ENCODE measurements at regions not wholly inside any gene's neighbourhood (a gene's known extent, or its start where the extent isn't known, plus 50 kb on each side); places are given as distances from the start of the nearest gene placed in this dataset.

DNA sequence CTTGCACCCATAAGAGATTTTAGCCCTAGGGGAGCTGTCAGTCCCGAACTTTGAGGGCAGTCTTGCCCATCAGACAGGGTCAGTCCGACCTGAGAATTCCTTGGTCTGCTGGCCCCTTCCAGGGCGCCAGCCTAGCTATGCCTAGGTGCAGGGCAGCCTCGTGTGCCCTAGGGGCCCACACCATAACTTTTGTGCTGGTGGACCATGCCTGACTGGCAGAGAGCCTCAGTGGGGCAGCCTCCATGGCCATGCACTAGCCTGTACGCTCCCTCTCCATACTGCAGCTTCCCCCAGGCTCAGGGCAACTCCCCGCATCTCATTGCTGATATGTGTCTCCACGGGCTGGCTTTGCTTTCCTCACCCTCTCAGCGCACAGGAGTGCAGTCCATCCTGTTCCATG, 835.8 kb upstream of the ALCAM start:
- no peak for DNase-seq (ENCODE audit: low read depth in 2 of 3, low spot score in 1 of 3)

- DNase-seq (ENCODE audit: low read depth in 2 of 3, low spot score in 1 of 3): no peak
Measured at GRCh38 chr3:104536715-104537114, 830.0 kb upstream of the ALCAM start.

DNA sequence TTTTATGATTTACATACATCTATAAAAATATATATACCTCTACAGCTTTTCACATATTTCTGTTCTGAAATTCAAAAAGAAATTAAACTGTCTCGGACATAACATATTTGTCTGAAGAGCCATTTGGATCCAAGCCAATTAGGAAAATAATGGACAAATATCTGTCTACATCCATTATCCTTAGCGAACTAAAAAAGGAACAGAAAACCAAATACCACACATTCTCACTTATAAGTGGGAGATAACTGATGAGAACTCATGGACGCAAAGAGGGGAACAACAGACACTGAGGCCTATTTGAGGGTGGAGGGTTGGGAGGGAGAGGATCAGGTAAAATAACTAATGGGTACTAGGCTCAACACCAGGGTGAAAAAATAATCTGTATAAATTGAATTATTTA, 829.4 kb upstream of the ALCAM start:
- no peak for DNase-seq (ENCODE audit: low read depth in 2 of 3, low spot score in 1 of 3)

DNA sequence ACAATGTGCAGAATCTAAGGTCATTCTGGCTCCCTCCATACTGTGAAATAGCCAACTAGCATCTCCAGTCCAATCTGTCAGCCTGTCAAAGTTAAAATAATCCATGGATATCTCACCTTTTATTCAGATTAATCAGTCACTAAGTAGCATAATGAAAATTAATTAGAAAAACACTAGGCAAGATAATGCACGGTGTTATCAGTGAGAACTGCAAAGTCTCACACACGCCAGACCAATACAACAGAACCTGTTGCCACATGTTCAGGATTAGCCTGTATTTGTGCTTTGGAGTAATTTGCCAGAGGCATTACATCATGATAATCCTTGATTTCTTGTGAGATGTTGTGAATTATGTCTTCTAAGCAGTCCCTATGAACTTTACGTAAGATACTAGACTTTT, 820.4 kb upstream of the ALCAM start:
- DNase-seq (ENCODE audit: low read depth in 2 of 3, low spot score in 1 of 3): no peak

- DNase-seq (ENCODE audit: low read depth in 2 of 3, low spot score in 1 of 3): no peak
Measured at GRCh38 chr3:104547031-104547430, 819.7 kb upstream of the ALCAM start.

DNA sequence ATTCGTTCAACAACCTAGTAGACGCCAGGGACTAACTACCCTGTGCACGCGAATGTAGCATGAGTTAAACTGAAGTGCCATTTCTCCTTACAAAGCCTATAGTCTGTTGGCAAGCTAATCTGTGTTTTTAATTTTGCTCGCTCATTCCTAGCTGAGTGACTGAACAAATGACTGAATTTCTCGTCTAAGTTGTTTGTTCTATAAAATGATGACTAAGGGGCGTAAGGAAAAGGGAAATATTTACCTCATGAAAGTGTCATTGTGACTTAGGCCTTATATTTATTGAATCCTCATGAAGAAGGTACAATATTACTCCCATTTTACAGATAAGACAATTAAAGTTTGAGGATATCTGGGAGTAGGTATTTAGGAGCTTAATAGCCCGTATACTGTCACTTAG, 818.3 kb upstream of the ALCAM start:
- no peak for DNase-seq (ENCODE audit: low read depth in 2 of 3, low spot score in 1 of 3)

DNA sequence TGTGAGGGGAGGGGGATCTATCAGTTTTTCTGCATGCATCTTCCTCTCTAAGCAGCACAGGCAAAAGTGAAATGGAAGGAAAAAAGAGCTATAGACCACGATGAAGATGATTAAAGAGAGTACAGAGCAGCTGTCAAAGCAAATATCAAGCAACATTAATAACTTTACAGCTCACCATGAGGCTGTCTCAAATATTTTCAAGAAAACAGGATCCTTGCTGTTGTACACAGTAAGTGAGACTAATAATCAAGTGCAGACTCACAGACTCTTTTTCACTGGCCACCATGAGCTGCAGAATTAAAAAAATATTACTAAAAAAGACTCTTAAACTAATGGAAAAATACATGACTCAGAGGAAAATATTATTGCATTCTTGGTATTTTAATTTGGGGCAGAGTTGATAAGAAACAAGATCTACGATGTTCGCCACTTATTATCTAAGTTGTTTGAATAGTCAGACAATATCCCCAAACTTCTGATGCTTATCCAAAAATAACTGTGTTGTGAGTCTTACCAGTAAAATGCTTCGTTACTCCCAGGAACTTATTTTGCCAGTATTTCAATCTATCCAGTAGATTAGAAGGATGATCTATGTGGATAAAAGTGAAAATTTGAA, 817.5 kb upstream of the ALCAM start:
- DNase-seq (ENCODE audit: low read depth in 2 of 3, low spot score in 1 of 3): no peak

GRCh38 chr3:104553121-104553520, 813.6 kb upstream of the ALCAM start:
- DNase-seq (ENCODE audit: low read depth in 2 of 3, low spot score in 1 of 3): no peak

GRCh38 chr3:104554425-104554824, 812.3 kb upstream of the ALCAM start:
- no peak for DNase-seq (ENCODE audit: low read depth in 2 of 3, low spot score in 1 of 3)

GRCh38 chr3:104555728-104556127, 811.0 kb upstream of the ALCAM start:
- DNase-seq (ENCODE audit: low read depth in 2 of 3, low spot score in 1 of 3): no peak

DNA sequence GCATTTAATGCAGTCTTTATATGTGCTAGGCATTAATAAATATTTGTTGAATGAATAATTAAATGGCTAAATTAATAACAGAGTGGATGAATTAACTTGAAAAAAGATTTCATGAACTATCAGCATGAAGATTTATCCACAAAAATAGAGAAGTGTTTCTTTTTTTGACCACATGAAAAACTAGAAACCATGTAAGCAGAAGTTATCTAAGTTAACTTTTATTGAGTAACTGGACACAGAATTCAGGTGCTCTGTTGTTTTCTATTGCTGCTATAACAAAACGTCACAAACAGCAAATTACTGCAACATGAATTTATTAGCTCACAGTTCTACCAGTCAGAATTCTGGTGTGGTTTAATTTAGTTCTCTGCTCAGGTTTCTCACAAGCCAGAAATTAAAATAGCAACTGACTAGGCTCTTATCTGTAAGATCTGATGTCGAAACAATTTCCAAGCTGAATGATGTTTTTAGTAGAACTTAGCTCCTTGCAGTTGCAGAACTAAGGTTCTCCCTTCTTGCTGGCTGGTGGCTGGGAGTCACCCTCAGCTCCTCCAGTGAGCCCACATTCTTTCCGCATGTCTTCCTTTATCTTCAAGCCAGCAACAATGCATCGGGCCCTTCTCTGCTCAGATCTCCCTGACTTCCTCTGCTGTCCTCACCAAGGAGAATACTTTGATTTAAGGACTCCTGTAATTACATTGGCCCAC, 810.2 kb upstream of the ALCAM start:
- DNase-seq (ENCODE audit: low read depth in 2 of 3, low spot score in 1 of 3): no peak

DNA sequence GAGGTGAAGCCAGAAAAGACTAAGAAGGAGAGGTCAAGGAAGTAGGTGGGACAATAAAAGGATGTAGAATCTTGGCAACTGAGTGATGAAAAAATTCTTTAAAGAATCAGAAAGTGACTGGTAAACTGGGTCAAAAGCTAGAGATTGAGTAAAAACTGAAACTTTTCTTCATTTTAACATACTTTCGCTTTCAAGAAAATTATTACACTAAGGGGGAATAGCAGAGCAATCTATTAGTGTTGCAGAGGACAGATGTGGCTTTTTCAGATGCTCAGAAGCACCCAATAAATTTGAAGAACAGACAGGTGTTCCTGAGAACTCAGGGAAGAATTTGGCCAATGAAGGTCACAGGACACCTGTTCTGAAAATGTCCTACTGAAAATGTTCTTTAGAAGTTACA, 805.4 kb upstream of the ALCAM start:
- DNase-seq (ENCODE audit: low read depth in 2 of 3, low spot score in 1 of 3): no peak

DNA sequence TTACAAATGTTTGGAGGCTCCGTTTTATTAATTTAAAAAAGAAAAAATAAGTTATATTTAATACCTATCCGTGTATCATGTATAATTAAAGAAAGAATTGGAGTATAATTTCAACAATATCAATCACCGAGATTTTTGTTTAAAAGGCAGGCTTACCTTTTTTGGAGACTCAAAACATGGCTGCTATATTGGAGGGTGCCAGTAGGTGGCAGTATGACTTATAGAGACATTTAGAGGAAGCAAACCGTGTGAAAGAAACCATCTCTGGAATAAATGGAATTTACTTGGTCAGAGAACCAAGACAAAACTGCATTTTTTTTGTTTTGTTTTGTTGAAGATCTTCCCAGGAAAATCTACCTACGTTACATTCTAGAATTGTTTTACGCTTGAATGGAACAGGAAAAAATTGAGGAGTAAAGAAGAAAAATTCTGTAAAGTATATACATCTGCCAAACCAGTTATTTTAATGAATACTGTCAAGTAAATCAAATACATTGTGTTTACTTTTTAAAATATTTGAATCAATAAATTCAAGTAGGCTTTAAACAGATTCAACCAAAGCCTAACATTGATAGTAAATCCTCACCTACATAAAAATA, 802.6 kb upstream of the ALCAM start:
- peak; percentile 27 to 64 (median 46) for DNase-seq (ENCODE audit: low read depth in 2 of 3, low spot score in 1 of 3)

DNA sequence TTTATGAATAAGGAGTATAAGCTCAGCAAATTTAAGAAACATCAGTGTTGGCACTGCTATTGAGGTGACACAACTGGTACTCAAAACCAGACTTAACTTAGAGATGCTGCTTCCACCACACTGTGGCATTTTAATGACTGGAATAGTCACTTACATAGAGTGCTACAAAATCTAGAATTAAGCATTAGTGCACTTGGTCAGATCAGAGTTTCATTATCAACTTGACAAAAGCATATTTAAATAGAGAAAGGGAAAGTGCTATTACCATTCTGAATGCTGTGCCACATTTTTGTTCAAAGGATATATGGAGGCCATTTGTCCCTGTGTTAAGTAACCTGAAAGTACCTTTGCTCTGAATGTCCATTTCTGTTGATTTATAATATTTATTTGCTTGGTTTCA, 800.7 kb upstream of the ALCAM start:
- DNase-seq (ENCODE audit: low read depth in 2 of 3, low spot score in 1 of 3): no peak

- DNase-seq (ENCODE audit: low read depth in 2 of 3, low spot score in 1 of 3): no peak
Measured at GRCh38 chr3:104575634-104576033, 791.1 kb upstream of the ALCAM start.

DNA sequence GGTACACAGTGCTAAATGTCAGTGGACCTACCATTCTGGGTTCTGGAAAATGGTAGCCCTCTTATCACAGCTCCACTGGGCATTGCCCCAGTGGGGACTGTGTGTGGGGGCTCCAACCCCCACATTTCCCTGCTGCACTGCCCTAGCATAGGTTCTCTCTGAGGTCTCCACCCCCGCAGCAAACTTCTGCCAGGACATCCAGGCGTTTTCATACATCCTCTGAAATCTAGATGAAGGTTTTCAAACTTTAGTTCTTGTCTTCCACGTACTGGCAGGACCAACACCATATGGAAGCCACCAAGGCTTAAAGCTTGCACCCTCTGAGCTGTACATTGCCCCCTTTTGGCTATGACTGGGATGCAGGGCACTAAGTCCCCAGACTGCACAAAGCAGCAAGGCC, 788.2 kb upstream of the ALCAM start:
- DNase-seq (ENCODE audit: low read depth in 2 of 3, low spot score in 1 of 3): no peak

- DNase-seq (ENCODE audit: low read depth in 2 of 3, low spot score in 1 of 3): no peak
Measured at GRCh38 chr3:104582092-104582491, 784.6 kb upstream of the ALCAM start.

- DNase-seq (ENCODE audit: low read depth in 2 of 3, low spot score in 1 of 3): no peak
Measured at GRCh38 chr3:104584682-104585081, 782.0 kb upstream of the ALCAM start.

GRCh38 chr3:104586344-104586743, 780.4 kb upstream of the ALCAM start:
- DNase-seq (ENCODE audit: low read depth in 2 of 3, low spot score in 1 of 3): no peak

DNA sequence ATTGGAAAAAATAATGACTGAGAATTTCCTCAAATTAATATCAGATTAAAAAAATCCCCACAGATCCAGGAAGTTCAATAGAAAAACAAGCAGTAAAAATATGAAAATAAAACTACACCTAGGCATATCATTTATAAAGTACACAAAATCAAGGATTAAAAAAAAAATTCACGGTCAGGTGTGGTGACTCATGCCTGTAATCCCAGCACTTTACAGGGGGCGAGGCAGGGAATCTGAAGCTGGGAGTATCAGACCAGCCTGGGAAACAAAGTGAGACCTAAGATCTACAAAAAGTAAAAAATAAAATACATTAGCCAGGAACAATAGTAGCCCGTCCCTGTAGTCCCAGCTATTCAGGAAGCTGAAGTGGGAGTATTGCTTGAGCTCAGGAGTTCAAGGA, 778.3 kb upstream of the ALCAM start:
- DNase-seq (ENCODE audit: low read depth in 2 of 3, low spot score in 1 of 3): no peak

DNA sequence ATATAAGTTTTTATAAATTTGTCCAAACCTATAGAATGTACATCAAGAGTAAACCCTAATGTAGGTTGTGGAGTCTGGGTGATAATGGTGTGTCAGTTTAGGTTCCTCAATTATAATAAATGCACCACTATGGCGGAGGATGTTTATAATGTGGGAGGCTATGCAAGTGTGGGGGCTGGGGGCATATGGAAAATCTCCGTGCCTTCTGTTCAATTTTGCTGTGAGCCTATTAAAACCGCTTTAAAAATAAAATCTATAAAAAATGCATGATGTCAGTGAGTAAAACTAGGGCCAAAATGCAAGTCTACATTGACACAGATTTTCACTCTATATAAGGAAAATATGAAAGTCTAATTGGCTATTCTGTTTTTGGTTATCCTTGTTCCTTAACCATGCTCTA, 774.9 kb upstream of the ALCAM start:
- no peak for DNase-seq (ENCODE audit: low read depth in 2 of 3, low spot score in 1 of 3)

GRCh38 chr3:104594491-104594890, 772.2 kb upstream of the ALCAM start:
- DNase-seq (ENCODE audit: low read depth in 2 of 3, low spot score in 1 of 3): no peak

DNA sequence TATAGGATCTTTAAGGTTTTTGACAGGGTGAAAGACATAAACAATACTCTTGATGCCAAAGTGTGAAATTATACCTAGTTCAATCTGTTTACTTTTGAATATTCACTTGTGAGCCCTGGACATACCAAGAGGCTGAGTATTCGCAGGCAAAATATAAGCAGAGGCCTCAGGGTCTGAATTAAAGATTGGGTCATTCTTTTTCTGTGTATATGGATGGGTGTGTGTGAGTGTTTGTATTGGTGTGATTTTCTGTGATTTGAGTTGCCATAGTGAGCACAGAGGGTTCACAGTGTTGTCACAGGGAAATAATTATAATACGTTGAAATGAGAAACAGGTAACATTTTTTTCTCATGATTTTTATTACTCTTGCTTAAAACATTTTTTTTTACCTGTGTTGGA, 770.7 kb upstream of the ALCAM start:
- no peak for DNase-seq (ENCODE audit: low read depth in 2 of 3, low spot score in 1 of 3)

Measured in stimulated activated CD4-positive, alpha-beta T cell treated with anti-CD3 and anti-CD28 coated beads, Interleukin-12 subunit alpha, Interleukin-12 subunit beta, amount 100 ng/mL, for 48 hours (primary cell).